NCI-H345 (cell line): ENCODE measurements at regions not wholly inside any gene's neighbourhood (a gene's known extent, or its start where the extent isn't known, plus 50 kb on each side); places are given as distances from the start of the nearest gene placed in this dataset.

Source experiments
- DNase-seq: peaks from one replicate; lab custom pipeline; 2025; lab: John Stamatoyannopoulos, UW

DNA sequence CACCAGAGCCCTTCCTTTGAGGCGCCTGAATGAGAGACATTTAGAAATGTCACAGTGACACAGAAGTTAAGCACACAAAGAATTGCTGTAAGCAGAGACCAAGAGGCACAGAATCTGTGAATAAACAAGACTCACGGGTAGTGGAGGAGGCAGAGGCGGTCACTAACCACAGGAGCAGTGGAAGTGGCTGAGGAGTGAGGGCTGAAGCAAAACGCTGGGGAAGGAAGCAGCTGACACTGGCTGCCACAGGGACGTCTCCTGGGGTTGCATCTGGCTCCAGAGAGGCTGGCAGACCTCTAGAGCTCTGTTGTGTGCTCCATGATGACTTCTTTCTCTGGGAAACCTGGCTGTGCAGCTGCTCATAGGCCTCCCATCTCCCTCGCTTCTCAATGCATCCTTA, 65.0 kb upstream of the SLC2A12 start:
- DNase-seq, result peak; percentile 12

DNA sequence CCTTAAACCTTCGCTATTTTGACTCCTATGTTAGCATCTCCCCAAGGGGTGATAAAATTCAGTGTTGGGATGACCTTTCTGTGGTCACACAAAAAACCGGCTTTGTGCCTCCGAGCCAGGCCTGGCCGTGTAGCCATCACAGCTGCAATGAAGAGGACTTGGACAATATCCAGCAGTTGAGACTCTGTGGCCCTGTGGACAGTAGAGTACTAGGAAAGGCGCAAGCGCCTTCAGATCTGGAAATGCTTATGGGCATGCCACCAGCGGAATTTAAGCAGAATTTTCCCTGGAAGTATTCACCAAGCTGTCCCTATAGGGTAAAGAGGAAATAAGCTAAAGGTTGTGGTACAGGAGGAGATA, 63.3 kb upstream of the SLC2A12 start:
- DNase-seq, result no peak

DNA sequence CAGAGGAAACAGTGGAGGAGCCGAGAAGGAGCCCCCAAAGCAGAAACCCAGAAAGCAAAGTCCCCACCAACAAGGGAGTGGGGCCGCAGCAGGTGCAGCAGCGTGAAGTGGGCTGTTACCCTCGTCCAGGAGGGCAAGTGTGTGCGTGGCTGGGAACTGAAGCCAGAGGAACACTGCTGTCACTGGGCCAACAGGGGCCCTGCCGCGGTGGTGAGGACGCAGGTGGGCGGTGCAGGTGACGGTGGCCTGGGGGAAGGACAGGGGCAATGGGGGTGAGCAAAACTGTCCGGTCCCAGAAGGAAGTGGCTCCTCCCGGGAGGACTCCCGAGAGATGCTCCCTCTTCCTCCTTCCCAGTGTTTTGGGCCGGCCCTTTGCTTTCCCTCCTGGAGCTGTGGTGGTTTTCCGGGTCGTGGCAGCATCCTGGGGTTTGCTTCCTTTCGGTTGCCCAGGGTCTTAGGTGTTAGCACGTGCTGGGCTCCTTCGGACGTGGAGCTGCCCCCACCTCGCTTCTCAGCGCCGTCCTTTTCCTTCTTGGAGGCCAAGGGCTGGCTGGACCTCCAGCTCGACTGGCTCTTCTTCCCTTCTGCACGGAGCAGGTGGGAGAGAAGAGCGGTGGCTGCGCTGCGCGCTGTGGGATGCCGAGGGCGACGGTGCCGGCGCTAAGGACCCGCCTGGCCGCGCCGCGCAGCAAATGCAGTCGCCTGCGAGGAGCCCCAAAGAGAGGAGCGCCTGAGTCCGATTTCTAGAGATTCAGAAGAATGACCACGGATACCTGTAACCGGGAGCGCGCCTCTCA, 62.7 kb upstream of the SLC2A12 start:
- no peak for DNase-seq

DNA sequence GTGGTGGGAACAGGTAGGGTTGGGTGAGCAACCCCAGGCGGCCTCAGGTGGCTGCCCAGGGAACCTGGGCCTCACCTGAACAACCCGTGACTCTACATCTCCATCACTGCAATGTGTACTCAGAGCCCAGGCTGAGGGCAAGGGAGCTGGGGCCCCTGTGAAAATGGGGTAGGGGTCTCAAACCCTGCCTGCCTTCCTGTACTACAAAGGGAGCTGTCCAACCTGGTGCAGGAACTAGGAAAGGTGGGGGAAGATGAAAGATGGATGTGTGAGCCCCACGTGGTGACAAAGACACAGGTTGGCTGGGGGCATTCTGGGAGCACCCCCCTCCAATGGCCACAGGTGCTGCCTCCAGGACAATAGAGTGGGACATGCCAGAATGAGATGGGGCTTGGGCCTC, 62.1 kb upstream of the SLC2A12 start:
- DNase-seq, result no peak

DNA sequence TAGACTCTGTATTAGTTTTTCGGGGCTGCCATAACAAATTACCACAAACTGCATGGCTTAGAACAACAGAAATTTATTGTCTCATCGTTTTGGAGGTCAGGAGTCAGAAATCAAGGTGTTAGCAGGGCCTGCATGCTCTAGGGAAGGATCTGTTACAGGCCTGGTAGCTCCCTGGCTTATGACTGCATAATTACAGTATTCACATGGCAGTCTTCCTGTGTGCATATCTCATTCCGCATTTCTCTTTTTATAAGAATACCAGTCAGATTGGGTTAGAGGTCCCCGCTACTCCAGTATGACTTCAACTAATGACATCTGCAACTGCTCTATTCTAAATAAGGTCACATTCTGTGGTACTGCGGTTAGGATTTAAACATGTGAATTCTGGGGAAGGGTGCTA, 59.3 kb upstream of the SLC2A12 start:
- no peak for DNase-seq

DNA sequence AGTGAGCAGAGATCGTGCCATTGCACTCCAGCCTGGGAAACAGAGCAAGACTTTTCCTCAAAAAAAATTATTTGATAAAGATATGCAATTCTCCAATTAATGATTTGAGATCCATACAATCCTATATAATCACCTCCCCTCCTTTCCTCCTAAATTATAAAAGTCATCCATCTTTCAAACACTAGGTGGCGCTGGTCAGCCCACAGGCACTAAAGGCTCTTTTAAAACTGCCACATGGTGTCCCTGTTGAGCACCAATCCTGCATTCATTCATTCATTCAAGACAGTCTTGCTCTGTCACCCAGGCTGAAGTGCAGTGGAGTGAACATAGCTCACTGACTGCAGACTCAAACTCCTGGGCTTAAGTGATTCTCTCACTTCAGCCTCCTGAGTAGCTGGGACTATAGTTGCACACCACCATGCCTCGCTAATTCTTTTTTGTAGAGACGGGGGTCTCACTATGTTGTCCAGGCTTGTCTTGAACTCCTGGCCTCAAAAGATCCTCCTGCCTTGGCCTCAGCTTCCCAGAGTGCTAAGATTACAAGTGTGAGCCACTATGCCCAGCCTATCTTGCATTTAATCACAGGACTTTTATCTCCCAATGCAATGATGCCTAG, 58.7 kb upstream of the SLC2A12 start:
- peak; percentile 47 for DNase-seq

DNA sequence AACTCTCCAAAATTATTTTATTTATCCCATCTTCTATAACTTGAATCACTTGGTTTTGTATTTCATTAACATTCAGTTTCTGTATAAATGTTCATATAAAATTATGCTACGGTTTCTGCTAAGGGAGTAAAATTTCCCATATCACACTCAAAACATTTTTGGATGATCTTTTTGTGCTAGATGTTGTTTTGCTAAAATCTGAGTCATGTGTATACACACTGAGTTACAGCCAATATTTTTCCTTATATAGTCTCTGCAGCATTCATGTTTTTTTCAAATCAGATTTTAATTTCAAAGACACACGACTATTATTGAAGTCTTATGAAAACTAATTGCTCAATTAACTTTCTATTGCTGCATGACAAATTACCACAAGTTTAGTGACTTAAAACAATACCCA, 54.3 kb upstream of the SLC2A12 start:
- DNase-seq, result no peak

DNA sequence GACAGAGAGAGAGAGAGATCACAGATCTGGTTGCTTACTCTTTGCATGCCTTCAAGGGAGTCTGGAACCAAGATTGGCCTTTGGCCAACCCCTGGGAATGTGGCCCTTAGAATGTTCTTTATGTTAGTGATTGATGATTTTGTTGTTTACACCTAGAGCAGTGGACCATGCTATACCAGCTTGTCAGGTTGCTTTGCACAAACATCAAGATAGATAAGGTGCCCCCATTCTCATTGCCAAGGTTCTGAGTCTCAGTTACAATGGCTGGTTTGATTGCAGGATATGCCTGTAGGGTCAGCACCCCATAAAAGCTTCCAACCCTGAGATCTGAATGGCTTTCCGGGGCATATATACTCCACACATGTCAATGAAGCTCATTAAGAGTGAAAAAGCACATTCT, 53.5 kb upstream of the SLC2A12 start:
- DNase-seq, result peak; percentile 40

DNA sequence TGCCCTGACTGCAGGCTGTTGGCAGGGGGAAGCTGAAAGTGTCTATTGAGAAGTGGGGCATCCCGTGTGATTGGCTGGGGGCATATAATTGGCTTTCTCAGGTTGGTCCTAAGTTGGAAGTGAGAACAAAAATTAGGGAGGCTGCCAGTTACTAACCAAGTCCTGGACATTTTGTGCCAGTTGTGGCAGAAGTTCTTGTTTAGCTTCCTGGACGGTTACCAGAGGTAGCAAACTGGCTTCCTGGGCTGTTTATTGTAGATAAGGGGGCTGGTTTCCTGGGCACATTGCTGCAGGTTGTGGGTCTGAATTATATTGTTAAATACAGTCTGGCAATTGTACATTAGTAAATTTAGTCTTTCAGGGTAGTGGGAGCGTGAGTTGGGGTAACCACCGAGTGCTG, 50.6 kb upstream of the SLC2A12 start:
- DNase-seq, result no peak
